ENCODE measurements at regions not wholly inside any gene's neighbourhood (a gene's known extent, or its start where the extent isn't known, plus 50 kb on each side); places are given as distances from the start of the nearest gene placed in this dataset.

DNA sequence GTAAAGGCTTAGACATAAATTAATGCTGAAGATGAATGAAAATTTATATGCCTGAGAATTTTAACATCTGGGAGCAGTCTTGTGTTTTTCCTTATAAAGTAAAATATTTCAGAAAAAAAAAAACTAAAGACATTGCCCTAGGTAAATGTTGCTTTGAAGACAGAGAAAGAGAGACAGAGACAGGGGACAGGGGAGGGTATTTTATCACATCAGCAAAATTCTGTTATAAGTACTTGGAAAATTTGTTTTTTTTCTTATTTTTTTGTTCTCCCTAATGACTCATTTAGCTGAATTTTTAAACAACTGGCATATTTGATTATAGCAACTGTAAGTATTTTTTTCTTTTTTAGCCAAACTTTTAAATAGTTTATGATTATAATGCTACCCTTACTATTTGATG lies 1540.6 kb upstream of the GBE1 start:
- H3K27ac Mint-ChIP-seq (ENCODE audit: unreplicated experiment), result no peak overlapping the region
- H3K36me3 Mint-ChIP-seq (ENCODE audit: unreplicated experiment), result no peaks in the 10 kb centered on the region
- H3K9me3 Mint-ChIP-seq (ENCODE audit: unreplicated experiment), result peaks cover 2% of the 10 kb centered on the region
- H3K27me3 Mint-ChIP-seq (ENCODE audit: unreplicated experiment), result no peaks in the 10 kb centered on the region
- no peak for DNase-seq
- H3K4me3 Mint-ChIP-seq (ENCODE audit: unreplicated experiment), result no peak overlapping the region
- TF ChIP-seq, protein P1, sequence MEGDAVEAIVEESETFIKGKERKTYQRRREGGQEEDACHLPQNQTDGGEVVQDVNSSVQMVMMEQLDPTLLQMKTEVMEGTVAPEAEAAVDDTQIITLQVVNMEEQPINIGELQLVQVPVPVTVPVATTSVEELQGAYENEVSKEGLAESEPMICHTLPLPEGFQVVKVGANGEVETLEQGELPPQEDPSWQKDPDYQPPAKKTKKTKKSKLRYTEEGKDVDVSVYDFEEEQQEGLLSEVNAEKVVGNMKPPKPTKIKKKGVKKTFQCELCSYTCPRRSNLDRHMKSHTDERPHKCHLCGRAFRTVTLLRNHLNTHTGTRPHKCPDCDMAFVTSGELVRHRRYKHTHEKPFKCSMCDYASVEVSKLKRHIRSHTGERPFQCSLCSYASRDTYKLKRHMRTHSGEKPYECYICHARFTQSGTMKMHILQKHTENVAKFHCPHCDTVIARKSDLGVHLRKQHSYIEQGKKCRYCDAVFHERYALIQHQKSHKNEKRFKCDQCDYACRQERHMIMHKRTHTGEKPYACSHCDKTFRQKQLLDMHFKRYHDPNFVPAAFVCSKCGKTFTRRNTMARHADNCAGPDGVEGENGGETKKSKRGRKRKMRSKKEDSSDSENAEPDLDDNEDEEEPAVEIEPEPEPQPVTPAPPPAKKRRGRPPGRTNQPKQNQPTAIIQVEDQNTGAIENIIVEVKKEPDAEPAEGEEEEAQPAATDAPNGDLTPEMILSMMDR (IDR thresholded peaks at IDR 0.05; ENCODE audit: partially characterized antibody, unreplicated experiment), result no peak
- no peaks in the 10 kb centered on the region for H3K4me1 Mint-ChIP-seq (ENCODE audit: low read depth, unreplicated experiment)

DNA sequence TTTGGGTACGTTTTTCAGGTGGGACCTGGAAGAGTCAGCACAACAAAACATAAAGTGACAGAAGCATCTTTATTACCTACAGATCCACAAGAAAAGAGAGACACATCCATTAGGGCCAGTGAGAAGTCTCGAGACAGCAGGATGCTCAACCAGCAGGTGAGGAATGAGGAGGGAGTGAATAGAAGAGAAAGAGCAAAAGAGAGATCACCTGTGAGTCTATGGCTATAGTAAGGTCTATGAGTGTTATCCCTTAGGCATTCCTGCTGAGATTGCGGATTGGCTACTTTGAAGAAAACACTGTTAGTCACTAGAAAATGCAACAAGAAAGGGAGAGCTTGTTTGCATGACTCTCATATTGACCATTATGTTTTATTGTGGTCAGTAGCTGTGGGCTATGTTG lies 1556.2 kb upstream of the GBE1 start:
- Mint-ChIP-seq H3K36me3 (ENCODE audit: unreplicated experiment) (no peaks in the 10 kb centered on the region), H3K4me1 (ENCODE audit: low read depth, unreplicated experiment) (no peaks in the 10 kb centered on the region), H3K27ac (ENCODE audit: unreplicated experiment) (no peak overlapping the region), H3K27me3 (ENCODE audit: unreplicated experiment) (no peaks in the 10 kb centered on the region), H3K9me3 (ENCODE audit: unreplicated experiment) (peaks cover 3% of the 10 kb centered on the region), H3K4me3 (ENCODE audit: unreplicated experiment) (no peak overlapping the region)
- no peak for DNase-seq
- TF ChIP-seq, protein P1 (IDR thresholded peaks at IDR 0.05; ENCODE audit: partially characterized antibody, unreplicated experiment), result no peak

GRCh38 chr3:83320726-83321125 lies 1559.3 kb upstream of the GBE1 start:
- Mint-ChIP-seq H3K27ac (ENCODE audit: unreplicated experiment) (no peak overlapping the region), H3K36me3 (ENCODE audit: unreplicated experiment) (no peaks in the 10 kb centered on the region), H3K27me3 (ENCODE audit: unreplicated experiment) (peaks cover 3% of the 10 kb centered on the region), H3K4me3 (ENCODE audit: unreplicated experiment) (no peak overlapping the region), H3K4me1 (ENCODE audit: low read depth, unreplicated experiment) (no peaks in the 10 kb centered on the region), H3K9me3 (ENCODE audit: unreplicated experiment) (peaks cover 3% of the 10 kb centered on the region)
- DNase-seq, result no peak
- TF ChIP-seq, protein P1 (IDR thresholded peaks at IDR 0.05; ENCODE audit: partially characterized antibody, unreplicated experiment), result no peak

GRCh38 chr3:83321457-83321856 lies 1560.0 kb upstream of the GBE1 start:
- DNase-seq, result no peak
- TF ChIP-seq, protein P1 (IDR thresholded peaks at IDR 0.05; ENCODE audit: partially characterized antibody, unreplicated experiment), result no peak
- Mint-ChIP-seq H3K9me3 (ENCODE audit: unreplicated experiment) (peaks cover 3% of the 10 kb centered on the region), H3K4me3 (ENCODE audit: unreplicated experiment) (no peak overlapping the region), H3K36me3 (ENCODE audit: unreplicated experiment) (no peaks in the 10 kb centered on the region), H3K27me3 (ENCODE audit: unreplicated experiment) (peaks cover 3% of the 10 kb centered on the region), H3K4me1 (ENCODE audit: low read depth, unreplicated experiment) (no peaks in the 10 kb centered on the region), H3K27ac (ENCODE audit: unreplicated experiment) (no peak overlapping the region)

- TF ChIP-seq, protein P1 (IDR thresholded peaks at IDR 0.05; ENCODE audit: partially characterized antibody, unreplicated experiment), result no peak
- H3K4me3 Mint-ChIP-seq (ENCODE audit: unreplicated experiment), result no peak overlapping the region
Measured at GRCh38 chr3:83321891-83322290, 1560.4 kb upstream of the GBE1 start.

More at GRCh38 chr3:83321891-83322290, 1560.4 kb upstream of the GBE1 start:
- H3K27ac Mint-ChIP-seq (ENCODE audit: unreplicated experiment), result no peak overlapping the region
- peaks cover 3% of the 10 kb centered on the region for H3K27me3 Mint-ChIP-seq (ENCODE audit: unreplicated experiment)
- H3K4me1 Mint-ChIP-seq (ENCODE audit: low read depth, unreplicated experiment), result no peaks in the 10 kb centered on the region
- no peak for DNase-seq
- peaks cover 3% of the 10 kb centered on the region for H3K9me3 Mint-ChIP-seq (ENCODE audit: unreplicated experiment)
- no peaks in the 10 kb centered on the region for H3K36me3 Mint-ChIP-seq (ENCODE audit: unreplicated experiment)
